ENCODE measurements at regions not wholly inside any gene's neighbourhood (a gene's known extent, or its start where the extent isn't known, plus 50 kb on each side); places are given as distances from the start of the nearest gene placed in this dataset.

DNA sequence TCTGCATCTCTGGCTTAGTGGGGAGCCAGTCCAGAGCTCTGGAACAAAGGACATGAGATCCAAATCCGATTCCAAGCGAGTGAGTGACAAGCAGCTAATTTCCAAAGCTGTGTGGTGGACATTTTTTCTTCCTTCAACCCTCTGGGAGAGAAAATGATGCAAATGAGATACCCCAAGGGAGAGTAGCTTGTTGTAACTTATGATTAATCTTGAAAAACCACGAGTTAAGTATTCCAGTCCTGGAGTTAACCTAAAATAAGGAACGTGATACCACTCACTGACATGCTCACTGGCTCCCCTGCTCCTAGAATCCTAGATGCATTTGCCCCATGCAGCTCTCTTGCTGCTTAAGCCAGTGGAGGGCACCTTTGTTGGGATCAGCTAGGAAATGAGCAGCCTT is 116.0 kb upstream of the HABP2 start:
- Histone ChIP-seq H3K9me3 (no peaks in the 10 kb centered on the region), H3K4me1 (ENCODE audit: control insufficient read depth in 1 of 2, low read depth in 2 of 2) (no peaks in the 10 kb centered on the region), H3K36me3 (no peaks in the 10 kb centered on the region), H3K27ac (no peak overlapping the region), H3K4me3 (no peak overlapping the region), H3K27me3 (replicated peaks; ENCODE audit: insufficient read depth) (no peaks in the 10 kb centered on the region)
- DNase-seq (ENCODE audit: low spot score) (no peak), ATAC-seq (ENCODE audit: insufficient number of reproducible peaks, low FRiP score, low read depth) (no peak)
- TF ChIP-seq, protein P1, sequence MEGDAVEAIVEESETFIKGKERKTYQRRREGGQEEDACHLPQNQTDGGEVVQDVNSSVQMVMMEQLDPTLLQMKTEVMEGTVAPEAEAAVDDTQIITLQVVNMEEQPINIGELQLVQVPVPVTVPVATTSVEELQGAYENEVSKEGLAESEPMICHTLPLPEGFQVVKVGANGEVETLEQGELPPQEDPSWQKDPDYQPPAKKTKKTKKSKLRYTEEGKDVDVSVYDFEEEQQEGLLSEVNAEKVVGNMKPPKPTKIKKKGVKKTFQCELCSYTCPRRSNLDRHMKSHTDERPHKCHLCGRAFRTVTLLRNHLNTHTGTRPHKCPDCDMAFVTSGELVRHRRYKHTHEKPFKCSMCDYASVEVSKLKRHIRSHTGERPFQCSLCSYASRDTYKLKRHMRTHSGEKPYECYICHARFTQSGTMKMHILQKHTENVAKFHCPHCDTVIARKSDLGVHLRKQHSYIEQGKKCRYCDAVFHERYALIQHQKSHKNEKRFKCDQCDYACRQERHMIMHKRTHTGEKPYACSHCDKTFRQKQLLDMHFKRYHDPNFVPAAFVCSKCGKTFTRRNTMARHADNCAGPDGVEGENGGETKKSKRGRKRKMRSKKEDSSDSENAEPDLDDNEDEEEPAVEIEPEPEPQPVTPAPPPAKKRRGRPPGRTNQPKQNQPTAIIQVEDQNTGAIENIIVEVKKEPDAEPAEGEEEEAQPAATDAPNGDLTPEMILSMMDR (IDR thresholded peaks at IDR 0.05): no peak

DNA sequence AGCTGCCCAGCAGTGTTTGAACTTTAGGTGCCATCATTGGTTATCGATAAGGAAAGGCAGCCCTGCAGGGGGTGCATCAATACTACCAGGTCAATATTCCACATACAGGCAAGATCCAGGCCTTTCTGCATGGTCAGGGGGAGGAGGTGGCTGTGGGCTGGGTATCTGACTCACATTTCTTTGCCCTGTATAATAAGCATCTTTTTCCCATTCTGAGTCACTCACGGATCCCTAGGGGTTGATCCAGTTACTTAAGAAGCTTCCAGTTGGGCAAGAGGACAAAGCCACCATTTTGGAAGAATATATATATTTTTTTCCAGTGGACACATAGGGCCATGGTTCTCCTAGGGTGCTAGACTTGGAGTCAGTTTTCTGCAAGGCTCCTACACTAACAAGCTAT is 114.2 kb upstream of the HABP2 start:
- no peaks in the 10 kb centered on the region for H3K36me3 ChIP-seq
- ATAC-seq (ENCODE audit: insufficient number of reproducible peaks, low FRiP score, low read depth): no peak
- TF ChIP-seq, protein P1 (IDR thresholded peaks at IDR 0.05): no peak

DNA sequence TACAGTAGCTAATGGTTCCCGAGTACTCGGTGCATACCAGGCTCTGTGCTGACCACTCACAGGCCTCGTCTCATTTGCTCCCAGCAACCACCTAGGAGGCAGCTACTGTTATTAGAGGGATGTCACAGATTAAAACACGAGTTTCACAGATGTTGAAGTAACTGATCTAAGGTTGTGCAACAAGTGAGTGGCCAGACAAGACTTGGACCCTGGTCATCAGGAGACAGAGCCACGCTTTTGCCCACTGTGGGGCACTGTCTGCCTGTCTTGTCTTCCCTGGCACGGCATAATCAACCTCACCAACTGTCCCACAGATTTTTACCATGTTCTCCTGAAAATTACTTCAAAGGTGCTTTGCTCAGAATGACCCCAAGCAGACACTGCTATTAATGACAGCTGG is 111.6 kb upstream of the HABP2 start:
- no peaks in the 10 kb centered on the region for H3K27me3 ChIP-seq (replicated peaks; ENCODE audit: insufficient read depth)
- no peaks in the 10 kb centered on the region for H3K36me3 ChIP-seq
- no peak overlapping the region for H3K27ac ChIP-seq
- no peak overlapping the region for H3K4me3 ChIP-seq
- TF ChIP-seq, protein P1 (IDR thresholded peaks at IDR 0.05): no peak
- H3K4me1 ChIP-seq (ENCODE audit: control insufficient read depth in 1 of 2, low read depth in 2 of 2): no peaks in the 10 kb centered on the region
- DNase-seq (ENCODE audit: low spot score) (no peak), ATAC-seq (ENCODE audit: insufficient number of reproducible peaks, low FRiP score, low read depth) (no peak)
- H3K9me3 ChIP-seq: no peaks in the 10 kb centered on the region

More for the DNA sequence above, 114.2 kb upstream of the HABP2 start:
- Histone ChIP-seq H3K4me1 (ENCODE audit: control insufficient read depth in 1 of 2, low read depth in 2 of 2) (no peaks in the 10 kb centered on the region), H3K9me3 (no peaks in the 10 kb centered on the region), H3K27ac (no peak overlapping the region), H3K27me3 (replicated peaks; ENCODE audit: insufficient read depth) (no peaks in the 10 kb centered on the region), H3K4me3 (no peak overlapping the region)
- no peak for DNase-seq (ENCODE audit: low spot score)

DNA sequence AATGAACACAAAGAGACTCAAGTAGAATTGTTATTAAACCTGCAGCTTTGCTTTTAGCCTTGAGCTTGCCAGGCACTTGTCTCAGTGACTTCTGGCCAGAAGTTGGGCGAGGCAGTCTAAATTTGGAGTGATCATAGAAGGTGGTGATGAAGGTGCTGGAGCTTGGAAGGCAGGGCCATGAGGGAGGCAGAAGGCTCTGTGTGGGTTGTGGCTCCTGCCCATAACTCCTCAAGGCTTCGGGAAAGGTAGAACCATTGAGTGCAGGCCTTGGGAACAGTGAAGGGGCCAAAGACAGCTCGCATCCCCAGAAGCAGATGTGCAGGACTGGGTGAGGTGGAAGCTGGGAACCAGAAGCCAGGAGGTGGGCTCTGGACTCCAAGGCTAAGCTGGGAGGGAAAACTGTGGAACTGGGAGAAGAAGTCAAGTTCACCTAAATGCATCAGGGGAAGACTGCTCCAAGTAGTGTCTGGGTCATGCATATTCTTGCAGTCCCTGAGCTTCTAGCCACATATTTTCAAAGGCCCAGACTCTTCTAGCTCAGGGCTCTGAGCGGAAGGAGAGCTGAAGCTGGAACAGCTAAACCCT is 111.1 kb upstream of the HABP2 start:
- H3K36me3 ChIP-seq: no peaks in the 10 kb centered on the region
- no peak overlapping the region for H3K4me3 ChIP-seq
- no peaks in the 10 kb centered on the region for H3K9me3 ChIP-seq
- H3K27me3 ChIP-seq (replicated peaks; ENCODE audit: insufficient read depth): no peaks in the 10 kb centered on the region
- TF ChIP-seq, protein P1 (IDR thresholded peaks at IDR 0.05): no peak
- no peaks in the 10 kb centered on the region for H3K4me1 ChIP-seq (ENCODE audit: control insufficient read depth in 1 of 2, low read depth in 2 of 2)
- no peak overlapping the region for H3K27ac ChIP-seq
- no peak for ATAC-seq (ENCODE audit: insufficient number of reproducible peaks, low FRiP score, low read depth)
- no peak for DNase-seq (ENCODE audit: low spot score)

DNA sequence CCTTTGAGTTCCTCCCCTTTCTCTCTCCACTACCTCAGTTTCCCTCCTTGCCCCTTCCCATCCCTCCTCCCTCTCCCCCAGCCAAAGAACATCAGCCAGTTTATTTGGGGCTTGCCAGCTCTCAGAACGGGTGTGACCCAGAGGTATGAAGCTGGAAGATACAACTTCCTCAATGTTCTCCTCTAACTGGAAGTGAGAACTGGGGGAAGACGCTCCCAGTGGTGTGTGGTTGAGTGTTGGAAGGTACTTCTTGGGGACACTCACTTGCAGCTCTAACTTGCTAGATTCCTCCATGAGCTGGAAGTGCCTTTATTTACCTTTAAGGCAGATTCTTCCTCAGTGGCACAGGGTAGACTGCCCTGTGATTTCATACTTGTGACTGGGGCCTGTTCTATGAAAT is 110.5 kb upstream of the HABP2 start:
- no peak overlapping the region for H3K4me3 ChIP-seq
- no peaks in the 10 kb centered on the region for H3K27me3 ChIP-seq (replicated peaks; ENCODE audit: insufficient read depth)
- TF ChIP-seq, protein P1 (IDR thresholded peaks at IDR 0.05): no peak
- no peaks in the 10 kb centered on the region for H3K36me3 ChIP-seq
- H3K4me1 ChIP-seq (ENCODE audit: control insufficient read depth in 1 of 2, low read depth in 2 of 2): no peaks in the 10 kb centered on the region
- H3K9me3 ChIP-seq: no peaks in the 10 kb centered on the region
- no peak for ATAC-seq (ENCODE audit: insufficient number of reproducible peaks, low FRiP score, low read depth)
- DNase-seq (ENCODE audit: low spot score): no peak
- H3K27ac ChIP-seq: no peak overlapping the region
